HepG2 (cell line): ENCODE measurements at regions not wholly inside any gene's neighbourhood (a gene's known extent, or its start where the extent isn't known, plus 50 kb on each side); places are given as distances from the start of the nearest gene placed in this dataset.

Source experiments
- ATAC-seq: fragments of 200-7000 bp; cut with Tn5 transposase; 3 replicates; pipeline ENCODE4 v1.9.1; 2020; ENCODE audit warnings: mild to moderate bottlenecking, moderate library complexity
- BruUV-seq: library from RNA; stranded (reverse); fragments of 400-500 nt; replicated peaks from 2 replicates; lab custom pipeline; 2021; lab: Mats Ljungman, UMichigan
- CTCF ChIA-PET: fragments of 300-600 bp; formaldehyde crosslinking; extraction: SDS; loops from one replicate; lab custom pipeline; 2021; ENCODE audit warnings: low total read pairs, inconsistent platforms, low intra/inter-chr PET ratio; lab: Yijun Ruan, JAX
- POLR2A ChIA-PET: fragments of 350-600 bp; sonication (Branson Sonifier 250); formaldehyde crosslinking; loops from one replicate; lab custom pipeline; 2020; ENCODE audit warnings: antibody characterized with exemption, inconsistent platforms; lab: Yijun Ruan, JAX
- DNase-seq: peaks from one replicate; pipeline ENCODE4 v3.0.0-alpha.2; 2015; ENCODE audit warnings: low spot score
- FAIRE-seq: peaks from 3 replicates; lab custom pipeline; 2011; peaks lifted over from hg19 to GRCh38; lab: Jason Lieb, UNC
- H2AFZ ChIP-seq: one replicate; pipeline ENCODE4 v1.6.1; 2011; ENCODE audit warnings: low read length, inconsistent platforms
- H3K27ac ChIP-seq: fragments of 300-600 bp; 3 replicates; pipeline ENCODE4 v1.8.0; 2011; ENCODE audit warnings: mixed run types, mild to moderate bottlenecking, mixed read lengths, low read length, inconsistent platforms; ENCODE audit not compliant: insufficient read depth; ENCODE audit errors: extremely low read length
- H3K27me3 ChIP-seq, 2 experiments: fragments of 200-600 bp in 1 of 2; 2 replicates in 1 of 2; 3 replicates in 1 of 2; pipeline versions ENCODE4 v1.6.0 to v1.8.0; 2011; ENCODE audit warnings: low read length in 2 of 2, mild to moderate bottlenecking in 2 of 2, moderate library complexity in 2 of 2, inconsistent platforms in 1 of 2; ENCODE audit not compliant: insufficient read depth in 2 of 2, control insufficient read depth in 1 of 2
- H3K36me3 ChIP-seq, 2 experiments: fragments of 200-600 bp in 1 of 2; replicated peaks in 1 of 2; 2 replicates in 1 of 2; 3 replicates in 1 of 2; pipeline versions ENCODE4 v1.5.1 to v1.8.0; 2011; ENCODE audit warnings: low read length in 2 of 2, inconsistent platforms in 1 of 2; ENCODE audit not compliant: insufficient read depth in 2 of 2, control insufficient read depth in 1 of 2
- H3K4me1 ChIP-seq: 2 replicates; pipeline ENCODE4 v1.5.1; 2012; ENCODE audit warnings: low read length, inconsistent platforms; ENCODE audit not compliant: insufficient read depth
- H3K4me2 ChIP-seq: 2 replicates; pipeline ENCODE4 v1.6.0; 2011; ENCODE audit warnings: low read depth, low read length, inconsistent platforms
- H3K4me3 ChIP-seq, 3 experiments: fragments of 200-600 bp in 1 of 3; sonication (generic), shearing (Covaris generic) in 1 of 3; replicated peaks in 1 of 3; 2 replicates each; pipeline ENCODE4 v1.5.1; 2011 to 2016; ENCODE audit warnings: low read length in 3 of 3, inconsistent platforms in 2 of 3, low read depth in 2 of 3, mild to moderate bottlenecking in 2 of 3, control low read depth in 1 of 3, mixed read lengths in 1 of 3; ENCODE audit not compliant: insufficient read depth in 1 of 3
- H3K79me2 ChIP-seq: one replicate; pipeline ENCODE4 v1.6.1; 2011; ENCODE audit warnings: low read length, inconsistent platforms; ENCODE audit not compliant: insufficient read depth
- H3K9ac ChIP-seq: 2 replicates; pipeline ENCODE4 v1.6.0; 2011; ENCODE audit warnings: mild to moderate bottlenecking, low read depth, low read length, inconsistent platforms; ENCODE audit not compliant: insufficient read depth
- H3K9me3 ChIP-seq: 2 replicates; pipeline ENCODE4 v1.5.1; 2012; ENCODE audit warnings: mild to moderate bottlenecking, low read length
- H4K20me1 ChIP-seq: 2 replicates; pipeline ENCODE4 v1.6.0; 2011; ENCODE audit warnings: inconsistent platforms, mild to moderate bottlenecking, low read length, moderate library complexity; ENCODE audit not compliant: insufficient read depth
- ATF1 ChIP-seq: IDR thresholded peaks from 2 replicates; pipeline ENCODE4 v1.6.1; 2016; ENCODE audit warnings: mild to moderate bottlenecking, control low read depth
- CREB3 ChIP-seq: sonication (generic); formaldehyde crosslinking; IDR thresholded peaks from 2 replicates; pipeline ENCODE4 v1.5.0; 2020; ENCODE audit warnings: missing genetic modification reagents
- EP300 ChIP-seq, 3 experiments: sonication (generic) in 1 of 3; formaldehyde crosslinking in 1 of 3; IDR thresholded peaks; 2 replicates each; pipeline versions ENCODE4 v1.5.1 to v1.6.1; 2011 to 2020; ENCODE audit warnings: low read depth in 2 of 3, low read length in 2 of 3, borderline replicate concordance in 1 of 3, improper control_type of control experiment in 1 of 3, mild to moderate bottlenecking in 1 of 3, missing genetic modification reagents in 1 of 3, moderate library complexity in 1 of 3
- FLYWCH1 ChIP-seq: sonication (generic); formaldehyde crosslinking; IDR thresholded peaks from 2 replicates; pipeline ENCODE4 v1.8.1; 2023; ENCODE audit warnings: mild to moderate bottlenecking, missing genetic modification reagents
- NCOA5 ChIP-seq: sonication (generic); formaldehyde crosslinking; IDR thresholded peaks from 2 replicates; pipeline ENCODE4 v1.4.0; 2020; ENCODE audit warnings: missing genetic modification reagents
- POLR2G ChIP-seq: fragments of 200-400 bp; formaldehyde crosslinking; IDR thresholded peaks from 2 replicates; pipeline ENCODE4 v1.6.1; 2018; ENCODE audit warnings: mild to moderate bottlenecking, low read depth, low read length, moderate library complexity
- SAP130 ChIP-seq: IDR thresholded peaks from 2 replicates; pipeline ENCODE4 v1.6.1; 2016; ENCODE audit warnings: low read depth
- ZBTB10 ChIP-seq: sonication (generic); formaldehyde crosslinking; IDR thresholded peaks from 2 replicates; pipeline ENCODE4 v1.4.0; 2020; ENCODE audit warnings: missing genetic modification reagents, borderline replicate concordance
- ZFP36 ChIP-seq: fragments of 150-350 bp; IDR thresholded peaks from 2 replicates; pipeline ENCODE4 v1.6.1; 2018; ENCODE audit warnings: borderline replicate concordance, low read length, low read depth; ENCODE audit not compliant: partially characterized antibody
- ZNF142 ChIP-seq: sonication (generic); formaldehyde crosslinking; IDR thresholded peaks from 2 replicates; pipeline ENCODE4 v1.4.0; 2020; ENCODE audit warnings: missing genetic modification reagents
- ZNF33B ChIP-seq: sonication (generic); formaldehyde crosslinking; IDR thresholded peaks from 2 replicates; pipeline ENCODE4 v1.5.1; 2020; ENCODE audit warnings: mild to moderate bottlenecking, missing genetic modification reagents
- ZNF468 ChIP-seq: sonication (generic); formaldehyde crosslinking; IDR thresholded peaks from 2 replicates; pipeline ENCODE4 v1.8.0; 2022; ENCODE audit warnings: mild to moderate bottlenecking, moderate library complexity, missing genetic modification reagents
- ZNF564 ChIP-seq: sonication (generic); formaldehyde crosslinking; IDR thresholded peaks from 2 replicates; pipeline ENCODE4 v1.8.1; 2023; ENCODE audit warnings: mild to moderate bottlenecking, missing genetic modification reagents
- ZNF788 ChIP-seq: sonication (generic); formaldehyde crosslinking; IDR thresholded peaks from 2 replicates; pipeline ENCODE4 v1.5.0; 2020; ENCODE audit warnings: mild to moderate bottlenecking, missing genetic modification reagents, borderline replicate concordance
- WGBS: methylation state at CpG from one replicate; pipeline ENCODE4 v1.1.6; 2017; ENCODE audit warnings: low lambda C conversion rate; 5-methylcytosine and 5-hydroxymethylcytosine counted together
- in situ Hi-C: cut with HindIII; loops from 2 replicates; pipeline ENCODE4 v1.10.0; 2017; ENCODE audit warnings: low pct_unique_long_range_greater_than_20kb; ENCODE audit not compliant: extremely low pct_ligation_motif_present
- intact Hi-C: fragments of 100-400 bp; cut with micrococcal nuclease; formaldehyde crosslinking; loops from one replicate; pipeline ENCODE4 v1.10.0; 2022; ENCODE audit not compliant: unreplicated experiment

- Histone ChIP-seq H3K27ac (no peak overlapping the region), H3K4me2 (no peak overlapping the region), H4K20me1 (no peaks in the 10 kb centered on the region), H3K27me3 (peaks cover 1 to 12% of the 10 kb centered on the region in 2 experiments; a peak in 4 of 5 replicates)
- intact Hi-C loops = no loop called here
- no peak for TF ChIP-seq FLYWCH1 (CRISPR knock-in tag)
- TF ChIP-seq ZNF788 (CRISPR knock-in tag) = no peak
- TF ChIP-seq ZFP36 = no peak
- TF ChIP-seq CREB3 (CRISPR knock-in tag) = no peak
- no peak for TF ChIP-seq ZNF33B (CRISPR knock-in tag)
- TF ChIP-seq POLR2G = no peak
- no peak for TF ChIP-seq ZNF564 (CRISPR knock-in tag)
- TF ChIP-seq EP300 (IDR thresholded peaks at IDR 0.05; ENCODE audit: low read depth in 2 of 2, low read length in 2 of 2) = no peak
- no peak for TF ChIP-seq EP300 (CRISPR knock-in tag; IDR thresholded peaks at IDR 0.05; ENCODE audit: borderline replicate concordance)
- no peak for TF ChIP-seq ZNF468 (CRISPR knock-in tag)
- TF ChIP-seq SAP130 (CRISPR knock-in tag) = no peak
- TF ChIP-seq NCOA5 (CRISPR knock-in tag) = no peak
- TF ChIP-seq ATF1 (CRISPR knock-in tag) = no peak
- no peak for TF ChIP-seq ZBTB10 (CRISPR knock-in tag)
- TF ChIP-seq ZNF142 (CRISPR knock-in tag) = no peak
- TF ChIP-seq, all 625 proteins: peak for 0
- H3K79me2 ChIP-seq = no peaks in the 10 kb centered on the region
- BruUV-seq = no TSS peak
- peaks cover 7% of the 10 kb centered on the region; the same call in 1 of the 2 replicates for H3K4me1 ChIP-seq
- DNase-seq (no peak), FAIRE-seq (no peak), ATAC-seq (no peak)
- no peak overlapping the region for H3K4me3 ChIP-seq
- no peak overlapping the region for H2AFZ ChIP-seq
- CTCF ChIA-PET = no interaction called here
- no peaks in the 10 kb centered on the region for H3K36me3 ChIP-seq
- no peak overlapping the region for H3K9ac ChIP-seq
- POLR2A ChIA-PET = no interaction called here
- H3K9me3 ChIP-seq = no peaks in the 10 kb centered on the region
- in situ Hi-C loops = no loop called here
- 4% methylated on average over 5 of the region's 5 CpGs for WGBS
Measured at GRCh38 chr15:62378772-62379498, 213.8 kb upstream of the C2CD4B start.
